Ascending aorta (tissue), 2 donors: ENCODE measurements at regions not wholly inside any gene's neighbourhood (a gene's known extent, or its start where the extent isn't known, plus 50 kb on each side); places are given as distances from the start of the nearest gene placed in this dataset.

Source experiments
- DNase-seq, 2 donors: peaks; one replicate each; pipeline ENCODE4 v3.0.0-alpha.2; 2019; ENCODE audit warnings: low spot score in 2 of 2
- H3K27ac ChIP-seq, 2 donors: fragments of 200-600 bp; sonication (generic); one replicate each; pipeline ENCODE4 v1.5.1; 2016 to 2017; ENCODE audit warnings: mild to moderate bottlenecking in 1 of 2
- H3K27me3 ChIP-seq: fragments of 200-600 bp; sonication (generic); one replicate; pipeline ENCODE4 v1.5.1; 2017
- H3K36me3 ChIP-seq, 2 donors: fragments of 200-600 bp; sonication (generic); one replicate each; pipeline ENCODE4 v1.5.1; 2016
- H3K4me1 ChIP-seq, 2 donors: fragments of 200-600 bp; sonication (generic); one replicate each; pipeline ENCODE4 v1.5.1; 2016 to 2017; ENCODE audit warnings: mild to moderate bottlenecking in 1 of 2
- H3K4me3 ChIP-seq, 2 donors: fragments of 200-600 bp; sonication (generic); one replicate each; pipeline ENCODE4 v1.5.1; 2016 to 2017; ENCODE audit warnings: mild to moderate bottlenecking in 1 of 2
- H3K9me3 ChIP-seq, 2 donors: fragments of 200-600 bp; sonication (generic); one replicate each; pipeline ENCODE4 v1.5.1; 2016
- CTCF ChIP-seq, 3 experiments: fragments of 200-600 bp in 2 of 3; fragments of 450-650 bp in 1 of 3; sonication (generic) in 2 of 3; IDR thresholded peaks; one replicate each; pipeline ENCODE4 v1.5.1; 2016 to 2019; ENCODE audit warnings: antibody characterized with exemption in 3 of 3, mild to moderate bottlenecking in 1 of 3, moderate library complexity in 1 of 3
- intact Hi-C: fragments of 100-400 bp; cut with DNase I; formaldehyde crosslinking; loops from one replicate; pipeline ENCODE4 v1.15.1; 2023

GRCh38 chr18:71966791-71967190, 577.4 kb downstream of the CBLN2 start:
- no peak for DNase-seq
- Histone ChIP-seq H3K27ac (no peak overlapping the region), H3K4me1 (no peaks in the 10 kb centered on the region), H3K36me3 (no peaks in the 10 kb centered on the region), H3K4me3 (no peak overlapping the region), H3K27me3 (no peaks in the 10 kb centered on the region), H3K9me3 (peaks cover 0 to 3% of the 10 kb centered on the region in 2 donors)
- intact Hi-C loops: no loop called here
- TF ChIP-seq CTCF (IDR thresholded peaks at IDR 0.05): no peak

GRCh38 chr18:71958605-71959004, 585.5 kb downstream of the CBLN2 start:
- Histone ChIP-seq H3K27me3 (no peaks in the 10 kb centered on the region), H3K36me3 (no peaks in the 10 kb centered on the region), H3K4me1 (no peaks in the 10 kb centered on the region), H3K4me3 (no peak overlapping the region), H3K27ac (no peak overlapping the region), H3K9me3 (no peaks in the 10 kb centered on the region)
- no peak for TF ChIP-seq CTCF (IDR thresholded peaks at IDR 0.05)
- DNase-seq: no peak
- intact Hi-C loops: no loop called here

- H3K36me3 ChIP-seq: no peaks in the 10 kb centered on the region
- DNase-seq: no peak
- H3K27ac ChIP-seq: no peak overlapping the region
- H3K9me3 ChIP-seq: no peaks in the 10 kb centered on the region
- no peak for TF ChIP-seq CTCF (IDR thresholded peaks at IDR 0.05)
- intact Hi-C loops: no loop called here
- H3K4me1 ChIP-seq: no peaks in the 10 kb centered on the region
- H3K27me3 ChIP-seq: no peaks in the 10 kb centered on the region
- no peak overlapping the region for H3K4me3 ChIP-seq
Measured at GRCh38 chr18:71951001-71951400, 593.1 kb downstream of the CBLN2 start.

- H3K4me3 ChIP-seq: no peak overlapping the region
- no peak overlapping the region for H3K27ac ChIP-seq
- TF ChIP-seq CTCF (IDR thresholded peaks at IDR 0.05): no peak
- H3K9me3 ChIP-seq: no peaks in the 10 kb centered on the region
- intact Hi-C loops: no loop called here
- DNase-seq: no peak
- H3K27me3 ChIP-seq: no peaks in the 10 kb centered on the region
- H3K36me3 ChIP-seq: no peaks in the 10 kb centered on the region
- H3K4me1 ChIP-seq: no peaks in the 10 kb centered on the region
Measured at GRCh38 chr18:71942433-71942832, 601.7 kb downstream of the CBLN2 start.

- TF ChIP-seq CTCF (IDR thresholded peaks at IDR 0.05): no peak
- Histone ChIP-seq H3K36me3 (no peaks in the 10 kb centered on the region), H3K4me1 (no peaks in the 10 kb centered on the region), H3K9me3 (no peaks in the 10 kb centered on the region), H3K27me3 (no peaks in the 10 kb centered on the region), H3K27ac (no peak overlapping the region), H3K4me3 (no peak overlapping the region)
- intact Hi-C loops: no loop called here
- no peak for DNase-seq
Measured at GRCh38 chr18:71939483-71939882, 604.7 kb downstream of the CBLN2 start.

GRCh38 chr18:71936744-71937143, 607.4 kb downstream of the CBLN2 start:
- Histone ChIP-seq H3K4me1 (no peaks in the 10 kb centered on the region), H3K27ac (no peak overlapping the region), H3K36me3 (no peaks in the 10 kb centered on the region), H3K9me3 (no peaks in the 10 kb centered on the region), H3K27me3 (no peaks in the 10 kb centered on the region), H3K4me3 (no peak overlapping the region)
- no peak for DNase-seq
- no peak for TF ChIP-seq CTCF (IDR thresholded peaks at IDR 0.05)
- intact Hi-C loops: no loop called here
